SK-N-SH (cell line): ENCODE measurements at regions not wholly inside any gene's neighbourhood (a gene's known extent, or its start where the extent isn't known, plus 50 kb on each side); places are given as distances from the start of the nearest gene placed in this dataset.

Experiments used
- CTCF ChIA-PET: fragments of 300-600, 350-600 bp; formaldehyde crosslinking; extraction: SDS; loops from one replicate; lab custom pipeline; 2021; lab: Yijun Ruan, JAX
- POLR2A ChIA-PET: fragments of 350-600 bp; sonication (Branson Sonifier 250); formaldehyde crosslinking; extraction: SDS; loops from one replicate; lab custom pipeline; 2020; ENCODE audit warnings: antibody characterized with exemption, inconsistent platforms; lab: Yijun Ruan, JAX
- DNase-seq: peaks from one replicate; pipeline ENCODE4 v3.0.0; 2012
- H2AFZ ChIP-seq: fragments of 200-600 bp; sonication (generic); 2 replicates; pipeline ENCODE4 v1.8.1; 2016; ENCODE audit warnings: antibody characterized with exemption, mild to moderate bottlenecking, low read depth
- H3F3A ChIP-seq: fragments of 200-600 bp; sonication (generic); replicated peaks from 2 replicates; pipeline ENCODE3; 2016; ENCODE audit warnings: antibody characterized with exemption, mild to moderate bottlenecking; ENCODE audit not compliant: insufficient read depth
- H3K27ac ChIP-seq, 2 experiments: fragments of 200-500 bp in 1 of 2; fragments of 200-600 bp in 1 of 2; sonication (Bioruptor generic) in 1 of 2; sonication (generic), shearing (Covaris generic) in 1 of 2; 2 replicates each; pipeline versions ENCODE4 v1.5.1 to v1.6.1; 2014 to 2016; ENCODE audit warnings: low read depth in 2 of 2, inconsistent platforms in 1 of 2, low read length in 1 of 2, mild to moderate bottlenecking in 1 of 2, mixed read lengths in 1 of 2
- H3K27me3 ChIP-seq: fragments of 200-600 bp; sonication (generic), shearing (Covaris generic); 2 replicates; pipeline ENCODE4 v1.6.1; 2016; ENCODE audit warnings: mixed run types; ENCODE audit not compliant: insufficient read depth
- H3K36me3 ChIP-seq, 2 experiments: fragments of 200-500 bp in 1 of 2; fragments of 200-600 bp in 1 of 2; sonication (Bioruptor generic) in 1 of 2; sonication (generic) in 1 of 2; replicated peaks in 1 of 2; 2 replicates each; pipeline versions ENCODE3 to v1.5.1; 2014 to 2016; ENCODE audit warnings: low read length in 1 of 2, mild to moderate bottlenecking in 1 of 2; ENCODE audit not compliant: insufficient read depth in 2 of 2, control insufficient read depth in 1 of 2
- H3K4me1 ChIP-seq, 2 experiments: fragments of 200-500 bp in 1 of 2; fragments of 200-600 bp in 1 of 2; sonication (Bioruptor generic) in 1 of 2; sonication (generic), shearing (Covaris generic) in 1 of 2; 2 replicates each; pipeline versions ENCODE4 v1.5.1 to v1.6.1; 2014 to 2016; ENCODE audit warnings: low read depth in 1 of 2, low read length in 1 of 2, mixed run types in 1 of 2; ENCODE audit not compliant: insufficient read depth in 2 of 2, control insufficient read depth in 1 of 2
- H3K4me2 ChIP-seq: fragments of 200-600 bp; sonication (generic), shearing (Covaris generic); 2 replicates; pipeline ENCODE4 v1.6.1; 2017; ENCODE audit warnings: mixed run types
- H3K4me3 ChIP-seq, 2 experiments: fragments of 200-500 bp in 1 of 2; fragments of 200-600 bp in 1 of 2; sonication (Bioruptor generic) in 1 of 2; sonication (generic), shearing (Covaris generic) in 1 of 2; 2 replicates each; pipeline versions ENCODE4 v1.5.1 to v1.8.1; 2014 to 2016; ENCODE audit warnings: low read depth in 2 of 2, inconsistent platforms in 1 of 2, low read length in 1 of 2, mild to moderate bottlenecking in 1 of 2, mixed read lengths in 1 of 2, moderate library complexity in 1 of 2
- H3K79me2 ChIP-seq: fragments of 200-600 bp; sonication (generic); 2 replicates; pipeline ENCODE4 v1.8.1; 2017; ENCODE audit warnings: mild to moderate bottlenecking; ENCODE audit not compliant: insufficient read depth
- H3K9ac ChIP-seq: fragments of 200-600 bp; sonication (generic); 2 replicates; pipeline ENCODE4 v1.6.1; 2017; ENCODE audit warnings: mixed run types
- H3K9me2 ChIP-seq: fragments of 200-600 bp; sonication (generic); 2 replicates; pipeline ENCODE4 v1.6.1; 2017; ENCODE audit warnings: mixed run types
- H3K9me3 ChIP-seq: fragments of 200-600 bp; sonication (generic); 2 replicates; pipeline ENCODE4 v1.6.1; 2017; ENCODE audit warnings: mixed run types, mild to moderate bottlenecking, moderate library complexity
- H4K20me1 ChIP-seq: fragments of 200-600 bp; sonication (generic); 2 replicates; pipeline ENCODE4 v1.6.1; 2017; ENCODE audit warnings: mild to moderate bottlenecking, mixed run types; ENCODE audit not compliant: insufficient read depth
- FOSL2 ChIP-seq: IDR thresholded peaks from 2 replicates; pipeline ENCODE4 v1.4.0; 2012; ENCODE audit warnings: low read depth, mild to moderate bottlenecking, moderate library complexity, borderline replicate concordance
- GATA2 ChIP-seq: sonication (generic); formaldehyde crosslinking; IDR thresholded peaks from 2 replicates; pipeline ENCODE4 v1.5.0; 2020; ENCODE audit warnings: mild to moderate bottlenecking, missing genetic modification reagents
- JUND ChIP-seq: IDR thresholded peaks from 2 replicates; pipeline ENCODE4 v1.4.0; 2012
- RCOR1 ChIP-seq: fragments of 150-350 bp; IDR thresholded peaks from 2 replicates; pipeline ENCODE4 v1.6.1; 2017; ENCODE audit warnings: antibody characterized with exemption, low read length
- SIN3A ChIP-seq: IDR thresholded peaks from 2 replicates; pipeline ENCODE4 v1.6.1; 2012; ENCODE audit warnings: low read depth, mild to moderate bottlenecking, low read length, moderate library complexity, borderline replicate concordance
- SMC3 ChIP-seq: IDR thresholded peaks from 2 replicates; pipeline ENCODE4 v1.6.1; 2012; ENCODE audit warnings: low read depth, low read length, improper control_type of control experiment
- TCF12 ChIP-seq: IDR thresholded peaks from 2 replicates; pipeline ENCODE4 v1.4.0; 2012
- TEAD4 ChIP-seq: IDR thresholded peaks from 2 replicates; pipeline ENCODE4 v1.4.0; 2012; ENCODE audit warnings: mild to moderate bottlenecking, borderline replicate concordance; ENCODE audit not compliant: insufficient read depth
- WGBS: methylation state at CpG from one replicate; pipeline ENCODE4 v1.1.6; 2017; ENCODE audit warnings: low lambda C conversion rate; 5-methylcytosine and 5-hydroxymethylcytosine counted together
- TF ChIP-seq, protein P1 (sequence below): IDR thresholded peaks from 2 replicates; pipeline ENCODE4 v1.6.1; 2012; ENCODE audit warnings: mild to moderate bottlenecking, low read depth, low read length, moderate library complexity
- TF ChIP-seq, protein P2 (sequence below): fragments of 200-600 bp; sonication (generic); IDR thresholded peaks from 2 replicates; pipeline ENCODE4 v1.6.1; 2017; ENCODE audit warnings: antibody characterized with exemption, mild to moderate bottlenecking, moderate library complexity
- TF ChIP-seq, protein P3 (sequence below): IDR thresholded peaks from 2 replicates; pipeline ENCODE4; 2012
- TF ChIP-seq, protein P4 (sequence below): IDR thresholded peaks from 2 replicates; pipeline ENCODE4 v1.4.0; 2012; ENCODE audit warnings: low read depth, borderline replicate concordance
- TF ChIP-seq, protein P5 (sequence below): fragments of 150-350 bp; IDR thresholded peaks from 2 replicates; pipeline ENCODE4 v1.6.1; 2017; ENCODE audit warnings: antibody characterized with exemption, low read length, low read depth, borderline replicate concordance

DNA sequence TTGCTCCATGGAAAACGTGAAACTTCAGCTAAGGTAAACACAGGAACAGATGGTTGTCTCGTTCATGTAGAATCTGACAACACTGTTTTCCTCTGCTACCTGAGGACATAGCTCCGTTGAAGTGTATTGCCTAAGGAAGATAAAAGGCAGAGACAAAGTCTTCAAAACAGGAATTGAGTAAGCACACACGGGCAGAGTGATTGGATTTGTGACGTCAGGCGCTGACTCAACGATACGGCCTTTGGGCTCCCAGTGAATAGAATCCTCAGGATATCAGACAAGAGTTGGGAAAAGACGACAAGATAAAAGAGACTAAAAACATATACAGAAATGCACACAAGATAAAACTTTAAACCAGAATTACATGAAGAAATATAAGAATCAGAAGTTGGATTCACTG is 787.1 kb upstream of the CTNND2 start (continued):
- TF ChIP-seq, protein P1, sequence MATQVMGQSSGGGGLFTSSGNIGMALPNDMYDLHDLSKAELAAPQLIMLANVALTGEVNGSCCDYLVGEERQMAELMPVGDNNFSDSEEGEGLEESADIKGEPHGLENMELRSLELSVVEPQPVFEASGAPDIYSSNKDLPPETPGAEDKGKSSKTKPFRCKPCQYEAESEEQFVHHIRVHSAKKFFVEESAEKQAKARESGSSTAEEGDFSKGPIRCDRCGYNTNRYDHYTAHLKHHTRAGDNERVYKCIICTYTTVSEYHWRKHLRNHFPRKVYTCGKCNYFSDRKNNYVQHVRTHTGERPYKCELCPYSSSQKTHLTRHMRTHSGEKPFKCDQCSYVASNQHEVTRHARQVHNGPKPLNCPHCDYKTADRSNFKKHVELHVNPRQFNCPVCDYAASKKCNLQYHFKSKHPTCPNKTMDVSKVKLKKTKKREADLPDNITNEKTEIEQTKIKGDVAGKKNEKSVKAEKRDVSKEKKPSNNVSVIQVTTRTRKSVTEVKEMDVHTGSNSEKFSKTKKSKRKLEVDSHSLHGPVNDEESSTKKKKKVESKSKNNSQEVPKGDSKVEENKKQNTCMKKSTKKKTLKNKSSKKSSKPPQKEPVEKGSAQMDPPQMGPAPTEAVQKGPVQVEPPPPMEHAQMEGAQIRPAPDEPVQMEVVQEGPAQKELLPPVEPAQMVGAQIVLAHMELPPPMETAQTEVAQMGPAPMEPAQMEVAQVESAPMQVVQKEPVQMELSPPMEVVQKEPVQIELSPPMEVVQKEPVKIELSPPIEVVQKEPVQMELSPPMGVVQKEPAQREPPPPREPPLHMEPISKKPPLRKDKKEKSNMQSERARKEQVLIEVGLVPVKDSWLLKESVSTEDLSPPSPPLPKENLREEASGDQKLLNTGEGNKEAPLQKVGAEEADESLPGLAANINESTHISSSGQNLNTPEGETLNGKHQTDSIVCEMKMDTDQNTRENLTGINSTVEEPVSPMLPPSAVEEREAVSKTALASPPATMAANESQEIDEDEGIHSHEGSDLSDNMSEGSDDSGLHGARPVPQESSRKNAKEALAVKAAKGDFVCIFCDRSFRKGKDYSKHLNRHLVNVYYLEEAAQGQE, result no peak
- TF ChIP-seq SIN3A, result no peak
- TF ChIP-seq, all 33 proteins: peak for 0

GRCh38 chr5:12690361-12690760 is 786.1 kb upstream of the CTNND2 start:
- Histone ChIP-seq H3K27me3 (no peaks in the 10 kb centered on the region), H3K9me3 (no peaks in the 10 kb centered on the region), H3F3A (no peaks in the 10 kb centered on the region), H3K4me2 (no peak overlapping the region), H3K79me2 (no peaks in the 10 kb centered on the region), H4K20me1 (no peaks in the 10 kb centered on the region), H3K4me1 (no peaks in the 10 kb centered on the region), H2AFZ (no peak overlapping the region), H3K4me3 (no peak overlapping the region), H3K36me3 (no peaks in the 10 kb centered on the region), H3K9ac (no peak overlapping the region), H3K27ac (no peak overlapping the region), H3K9me2 (no peaks in the 10 kb centered on the region)
- ChIA-PET POLR2A (no interaction called here), CTCF (no interaction called here)
- 8% methylated on average over 2 of the region's 2 CpGs for WGBS
- no peak for DNase-seq
- TF ChIP-seq TEAD4 (no peak), SMC3 (no peak), FOSL2 (no peak), TCF12 (no peak), GATA2 (CRISPR knock-in tag) (no peak), RCOR1 (no peak), JUND (no peak), SIN3A (no peak)
- TF ChIP-seq, protein P2, sequence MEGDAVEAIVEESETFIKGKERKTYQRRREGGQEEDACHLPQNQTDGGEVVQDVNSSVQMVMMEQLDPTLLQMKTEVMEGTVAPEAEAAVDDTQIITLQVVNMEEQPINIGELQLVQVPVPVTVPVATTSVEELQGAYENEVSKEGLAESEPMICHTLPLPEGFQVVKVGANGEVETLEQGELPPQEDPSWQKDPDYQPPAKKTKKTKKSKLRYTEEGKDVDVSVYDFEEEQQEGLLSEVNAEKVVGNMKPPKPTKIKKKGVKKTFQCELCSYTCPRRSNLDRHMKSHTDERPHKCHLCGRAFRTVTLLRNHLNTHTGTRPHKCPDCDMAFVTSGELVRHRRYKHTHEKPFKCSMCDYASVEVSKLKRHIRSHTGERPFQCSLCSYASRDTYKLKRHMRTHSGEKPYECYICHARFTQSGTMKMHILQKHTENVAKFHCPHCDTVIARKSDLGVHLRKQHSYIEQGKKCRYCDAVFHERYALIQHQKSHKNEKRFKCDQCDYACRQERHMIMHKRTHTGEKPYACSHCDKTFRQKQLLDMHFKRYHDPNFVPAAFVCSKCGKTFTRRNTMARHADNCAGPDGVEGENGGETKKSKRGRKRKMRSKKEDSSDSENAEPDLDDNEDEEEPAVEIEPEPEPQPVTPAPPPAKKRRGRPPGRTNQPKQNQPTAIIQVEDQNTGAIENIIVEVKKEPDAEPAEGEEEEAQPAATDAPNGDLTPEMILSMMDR, result no peak
- TF ChIP-seq, protein P3, sequence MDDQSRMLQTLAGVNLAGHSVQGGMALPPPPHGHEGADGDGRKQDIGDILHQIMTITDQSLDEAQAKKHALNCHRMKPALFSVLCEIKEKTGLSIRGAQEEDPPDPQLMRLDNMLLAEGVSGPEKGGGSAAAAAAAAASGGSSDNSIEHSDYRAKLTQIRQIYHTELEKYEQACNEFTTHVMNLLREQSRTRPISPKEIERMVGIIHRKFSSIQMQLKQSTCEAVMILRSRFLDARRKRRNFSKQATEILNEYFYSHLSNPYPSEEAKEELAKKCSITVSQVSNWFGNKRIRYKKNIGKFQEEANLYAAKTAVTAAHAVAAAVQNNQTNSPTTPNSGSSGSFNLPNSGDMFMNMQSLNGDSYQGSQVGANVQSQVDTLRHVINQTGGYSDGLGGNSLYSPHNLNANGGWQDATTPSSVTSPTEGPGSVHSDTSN, result no peak
- TF ChIP-seq, protein P4, sequence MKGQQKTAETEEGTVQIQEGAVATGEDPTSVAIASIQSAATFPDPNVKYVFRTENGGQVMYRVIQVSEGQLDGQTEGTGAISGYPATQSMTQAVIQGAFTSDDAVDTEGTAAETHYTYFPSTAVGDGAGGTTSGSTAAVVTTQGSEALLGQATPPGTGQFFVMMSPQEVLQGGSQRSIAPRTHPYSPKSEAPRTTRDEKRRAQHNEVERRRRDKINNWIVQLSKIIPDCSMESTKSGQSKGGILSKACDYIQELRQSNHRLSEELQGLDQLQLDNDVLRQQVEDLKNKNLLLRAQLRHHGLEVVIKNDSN, result no peak
- TF ChIP-seq, protein P5, sequence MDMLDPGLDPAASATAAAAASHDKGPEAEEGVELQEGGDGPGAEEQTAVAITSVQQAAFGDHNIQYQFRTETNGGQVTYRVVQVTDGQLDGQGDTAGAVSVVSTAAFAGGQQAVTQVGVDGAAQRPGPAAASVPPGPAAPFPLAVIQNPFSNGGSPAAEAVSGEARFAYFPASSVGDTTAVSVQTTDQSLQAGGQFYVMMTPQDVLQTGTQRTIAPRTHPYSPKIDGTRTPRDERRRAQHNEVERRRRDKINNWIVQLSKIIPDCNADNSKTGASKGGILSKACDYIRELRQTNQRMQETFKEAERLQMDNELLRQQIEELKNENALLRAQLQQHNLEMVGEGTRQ, result no peak
